HL-60 (cell line): ENCODE measurements at regions not wholly inside any gene's neighbourhood (a gene's known extent, or its start where the extent isn't known, plus 50 kb on each side); places are given as distances from the start of the nearest gene placed in this dataset.

ENCODE experiments used
- CTCF ChIP-seq: IDR thresholded peaks from one replicate; pipeline ENCODE4 v1.5.1; 2011; ENCODE audit warnings: low read length, control low read depth, inconsistent platforms; ENCODE audit not compliant: insufficient read depth
- POLR2AphosphoS5 ChIP-seq: IDR thresholded peaks from 2 replicates; pipeline ENCODE4 v1.6.1; 2012; ENCODE audit warnings: low read depth

GRCh38 chr17:65446838-65447526 lies 114.5 kb downstream of the AXIN2 start:
- TF ChIP-seq CTCF (no peak), POLR2AphosphoS5 (no peak)
